CD4-positive, CD25-positive, alpha-beta regulatory T cell (primary cell): ENCODE measurements at regions not wholly inside any gene's neighbourhood (a gene's known extent, or its start where the extent isn't known, plus 50 kb on each side); places are given as distances from the start of the nearest gene placed in this dataset.

Source experiments
- ATAC-seq, 2 donors: fragments of 150-1000 bp; cut with Tn5 transposase; one replicate each; pipeline ENCODE4 v1.10.0; 2021; ENCODE audit warnings: low read depth in 2 of 2, moderate number of reproducible peaks in 2 of 2, moderate library complexity in 1 of 2
- DNase-seq, 3 donors: peaks; one replicate each; pipeline versions ENCODE4 v3.0.0 to v3.0.0-alpha.2; 2012 to 2022; ENCODE audit warnings: mixed read lengths in 1 of 3
- H3K27ac ChIP-seq: one replicate; pipeline ENCODE4 v1.7.0; 2013; ENCODE audit warnings: mild to moderate bottlenecking, low read length; ENCODE audit not compliant: insufficient read depth, poor library complexity, severe bottlenecking
- H3K27me3 ChIP-seq: one replicate; pipeline ENCODE4 v1.7.0; 2013; ENCODE audit warnings: low read length; ENCODE audit not compliant: control insufficient read depth, insufficient read depth
- H3K36me3 ChIP-seq: one replicate; pipeline ENCODE4 v1.7.0; 2013; ENCODE audit warnings: mild to moderate bottlenecking, low read length, moderate library complexity; ENCODE audit not compliant: control insufficient read depth, insufficient read depth
- H3K4me1 ChIP-seq: 2 replicates; pipeline ENCODE4 v1.7.0; 2013; ENCODE audit warnings: mild to moderate bottlenecking, low read length; ENCODE audit not compliant: insufficient read depth, control insufficient read depth, poor library complexity, severe bottlenecking
- H3K4me3 ChIP-seq: one replicate; pipeline ENCODE4 v1.7.0; 2013; ENCODE audit warnings: low read depth, mild to moderate bottlenecking, low read length, moderate library complexity
- H3K9me3 ChIP-seq, 2 experiments: 1 replicate in 1 of 2; 2 replicates in 1 of 2; pipeline ENCODE4 v1.7.0; 2013; ENCODE audit warnings: low read length in 2 of 2, mild to moderate bottlenecking in 1 of 2, moderate library complexity in 1 of 2; ENCODE audit not compliant: control insufficient read depth in 2 of 2
- H3K27ac Mint-ChIP-seq, 3 donors: one replicate each; pipeline ENCODE4 v1.8.0; 2020 to 2022; ENCODE audit warnings: mild to moderate bottlenecking in 3 of 3, mixed read lengths in 3 of 3, moderate library complexity in 2 of 3
- H3K27me3 Mint-ChIP-seq: one replicate; pipeline ENCODE4 v1.8.0; 2022; ENCODE audit warnings: mild to moderate bottlenecking, mixed read lengths
- H3K36me3 Mint-ChIP-seq: one replicate; pipeline ENCODE4 v1.8.0; 2020; ENCODE audit warnings: mixed read lengths
- H3K4me1 Mint-ChIP-seq, 4 donors: one replicate each; pipeline ENCODE4 v1.8.0; 2020 to 2022; ENCODE audit warnings: mixed read lengths in 4 of 4, mild to moderate bottlenecking in 1 of 4
- H3K4me3 Mint-ChIP-seq, 4 donors: one replicate each; pipeline ENCODE4 v1.8.0; 2020 to 2022; ENCODE audit warnings: mild to moderate bottlenecking in 4 of 4, mixed read lengths in 4 of 4, moderate library complexity in 3 of 4
- H3K9me3 Mint-ChIP-seq, 7 donors: one replicate each; pipeline ENCODE4 v1.8.0; 2020 to 2022; ENCODE audit warnings: mixed read lengths in 7 of 7, mild to moderate bottlenecking in 3 of 7, moderate library complexity in 2 of 7

DNA sequence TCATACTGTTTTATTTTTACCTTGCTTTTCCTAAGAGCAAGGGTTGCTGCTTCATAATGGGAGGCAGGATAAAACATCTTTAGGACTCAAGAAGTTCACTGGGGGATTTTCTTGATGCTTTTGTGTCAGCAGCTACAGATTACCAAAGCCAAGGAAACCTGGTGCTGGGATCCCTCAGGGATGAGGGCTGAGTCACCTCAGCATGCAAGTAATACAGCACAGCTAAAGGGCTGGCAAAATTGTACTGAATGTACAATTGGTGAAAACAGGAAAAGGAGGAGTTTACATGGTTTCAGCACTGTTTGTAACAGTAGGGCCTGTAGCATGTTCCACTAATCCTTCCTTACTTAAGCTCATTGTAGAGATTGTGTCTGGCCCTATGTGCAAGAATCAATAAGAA is 1056.8 kb downstream of the SORCS1 start:
- Mint-ChIP-seq H3K4me3 (no peak overlapping the region), H3K27ac (no peak overlapping the region), H3K9me3 (peaks cover 0 to 11% (median 4%) of the 10 kb centered on the region in 7 donors), H3K4me1 (no peaks in the 10 kb centered on the region), H3K36me3 (no peaks in the 10 kb centered on the region), H3K27me3 (no peaks in the 10 kb centered on the region)
- Histone ChIP-seq H3K9me3 (no peaks in the 10 kb centered on the region), H3K4me3 (no peak overlapping the region), H3K27me3 (no peaks in the 10 kb centered on the region), H3K36me3 (no peaks in the 10 kb centered on the region), H3K4me1 (no peaks in the 10 kb centered on the region), H3K27ac (no peak overlapping the region)
- ATAC-seq, result no peak
- DNase-seq, result no peak

- peaks cover under 1 to 11% (median 3%) of the 10 kb centered on the region in 7 donors for H3K9me3 Mint-ChIP-seq
- no peak overlapping the region for H3K27ac Mint-ChIP-seq
- H3K4me3 Mint-ChIP-seq, result no peak overlapping the region
- H3K4me1 ChIP-seq, result no peaks in the 10 kb centered on the region
- no peaks in the 10 kb centered on the region for H3K9me3 ChIP-seq
- no peaks in the 10 kb centered on the region for H3K27me3 ChIP-seq
- no peaks in the 10 kb centered on the region for H3K27me3 Mint-ChIP-seq
- no peaks in the 10 kb centered on the region for H3K36me3 Mint-ChIP-seq
- no peak for DNase-seq
- no peaks in the 10 kb centered on the region for H3K4me1 Mint-ChIP-seq
- no peak overlapping the region for H3K4me3 ChIP-seq
- ATAC-seq, result no peak
- H3K36me3 ChIP-seq, result no peaks in the 10 kb centered on the region
- no peak overlapping the region for H3K27ac ChIP-seq
Observed at GRCh38 chr10:106106114-106106513, 1058.4 kb downstream of the SORCS1 start.

- no peaks in the 10 kb centered on the region for H3K27me3 ChIP-seq
- no peaks in the 10 kb centered on the region for H3K36me3 Mint-ChIP-seq
Observed at GRCh38 chr10:106089855-106090254, 1074.7 kb downstream of the SORCS1 start.

DNA sequence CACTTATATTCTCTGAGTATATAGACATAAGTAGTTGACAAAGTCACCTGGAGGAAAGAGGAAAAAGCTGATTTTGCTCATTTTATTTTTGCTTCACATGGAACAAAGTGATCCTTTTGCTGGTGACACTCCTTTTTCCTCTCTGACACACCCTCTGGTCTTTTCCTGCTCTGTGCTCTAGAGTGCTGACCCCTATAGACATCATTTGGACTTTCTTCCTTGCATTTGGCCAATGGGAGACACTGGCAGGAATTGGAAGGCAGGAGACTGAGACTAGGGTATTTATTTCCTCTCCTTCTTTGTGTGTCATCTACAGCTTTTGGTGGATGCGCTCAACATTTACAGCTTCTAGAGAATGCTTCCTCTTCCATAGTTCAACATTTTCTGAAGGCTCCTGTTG is 1078.1 kb downstream of the SORCS1 start:
- no peak for DNase-seq
- Mint-ChIP-seq H3K4me3 (no peak overlapping the region), H3K9me3 (peaks cover 0 to 8% (median 2%) of the 10 kb centered on the region in 7 donors), H3K4me1 (no peaks in the 10 kb centered on the region), H3K27me3 (no peaks in the 10 kb centered on the region), H3K27ac (no peak overlapping the region), H3K36me3 (no peaks in the 10 kb centered on the region)
- Histone ChIP-seq H3K36me3 (no peaks in the 10 kb centered on the region), H3K4me1 (no peaks in the 10 kb centered on the region), H3K27ac (no peak overlapping the region), H3K27me3 (no peaks in the 10 kb centered on the region), H3K4me3 (no peak overlapping the region), H3K9me3 (no peaks in the 10 kb centered on the region)
- no peak for ATAC-seq

More at GRCh38 chr10:106089855-106090254, 1074.7 kb downstream of the SORCS1 start:
- no peaks in the 10 kb centered on the region for H3K36me3 ChIP-seq
- DNase-seq, result no peak
- H3K4me3 Mint-ChIP-seq, result no peak overlapping the region
- H3K4me1 Mint-ChIP-seq, result no peaks in the 10 kb centered on the region
- no peaks in the 10 kb centered on the region for H3K27me3 Mint-ChIP-seq
- H3K27ac ChIP-seq, result no peak overlapping the region
- no peak for ATAC-seq
- H3K9me3 ChIP-seq, result no peaks in the 10 kb centered on the region
- no peak overlapping the region for H3K4me3 ChIP-seq
- H3K27ac Mint-ChIP-seq, result no peak overlapping the region
- H3K9me3 Mint-ChIP-seq, result peaks cover 0 to 5% (median 3%) of the 10 kb centered on the region in 7 donors
- no peaks in the 10 kb centered on the region for H3K4me1 ChIP-seq

- H3K36me3 Mint-ChIP-seq, result no peaks in the 10 kb centered on the region
- H3K27me3 ChIP-seq, result no peaks in the 10 kb centered on the region
- H3K27ac Mint-ChIP-seq, result no peak overlapping the region
- no peaks in the 10 kb centered on the region for H3K36me3 ChIP-seq
- H3K4me1 ChIP-seq, result no peaks in the 10 kb centered on the region
- no peak overlapping the region for H3K4me3 ChIP-seq
- H3K27me3 Mint-ChIP-seq, result no peaks in the 10 kb centered on the region
- DNase-seq (no peak), ATAC-seq (no peak)
- H3K9me3 ChIP-seq, result no peaks in the 10 kb centered on the region
- H3K4me1 Mint-ChIP-seq, result no peaks in the 10 kb centered on the region
- H3K9me3 Mint-ChIP-seq, result peaks cover 0 to 8% (median under 1%) of the 10 kb centered on the region in 7 donors
- H3K4me3 Mint-ChIP-seq, result no peak overlapping the region
- no peak overlapping the region for H3K27ac ChIP-seq
Observed at GRCh38 chr10:106083572-106083971, 1080.9 kb downstream of the SORCS1 start.

GRCh38 chr10:106082865-106083264 is 1081.6 kb downstream of the SORCS1 start:
- Mint-ChIP-seq H3K36me3 (no peaks in the 10 kb centered on the region), H3K27me3 (no peaks in the 10 kb centered on the region), H3K9me3 (peaks cover 0 to 9% (median 4%) of the 10 kb centered on the region in 7 donors), H3K4me1 (no peaks in the 10 kb centered on the region), H3K4me3 (no peak overlapping the region), H3K27ac (no peak overlapping the region)
- H3K27me3 ChIP-seq, result no peaks in the 10 kb centered on the region
- DNase-seq (no peak), ATAC-seq (no peak)
- H3K36me3 ChIP-seq, result no peaks in the 10 kb centered on the region
- no peaks in the 10 kb centered on the region for H3K4me1 ChIP-seq
- H3K4me3 ChIP-seq, result no peak overlapping the region
- no peaks in the 10 kb centered on the region for H3K9me3 ChIP-seq
- H3K27ac ChIP-seq, result no peak overlapping the region

DNA sequence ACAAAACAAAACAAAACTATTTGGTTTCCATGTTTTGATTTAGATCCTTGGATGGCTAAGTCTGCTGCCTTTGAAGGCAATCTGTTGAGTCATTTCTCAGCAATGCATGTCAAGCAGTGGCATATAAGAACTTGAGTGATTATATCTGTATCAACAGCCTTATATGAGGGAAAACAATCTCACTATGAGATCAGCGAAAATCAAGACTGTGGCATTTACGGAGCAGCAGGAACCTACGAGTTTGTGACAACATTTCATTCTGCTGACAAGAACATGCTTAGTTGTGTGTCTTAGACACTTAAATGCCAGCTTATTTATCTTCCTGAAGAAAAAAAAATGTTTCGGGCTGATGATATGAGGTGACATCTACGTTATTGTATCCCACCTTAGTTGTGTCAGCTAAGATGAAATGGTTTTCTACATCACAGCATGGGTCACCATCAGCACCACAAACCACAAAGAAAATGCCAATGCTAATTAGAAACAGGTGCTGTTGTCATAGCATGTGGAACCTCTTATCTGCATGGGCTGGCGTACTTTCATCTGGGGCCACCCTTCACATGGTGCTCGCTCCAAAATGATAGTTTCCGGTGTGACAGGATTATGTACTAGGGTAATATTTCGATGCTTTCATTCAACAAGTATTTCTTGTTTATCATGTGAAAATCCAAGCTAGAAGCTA is 1085.5 kb downstream of the SORCS1 start:
- H3K9me3 Mint-ChIP-seq, result peaks cover 0 to 6% (median 4%) of the 10 kb centered on the region in 7 donors
- Histone ChIP-seq H3K27ac (no peak overlapping the region), H3K4me3 (no peak overlapping the region), H3K27me3 (no peaks in the 10 kb centered on the region), H3K9me3 (no peaks in the 10 kb centered on the region), H3K36me3 (no peaks in the 10 kb centered on the region), H3K4me1 (no peaks in the 10 kb centered on the region)
- no peaks in the 10 kb centered on the region for H3K36me3 Mint-ChIP-seq
- no peak for DNase-seq
- ATAC-seq, result no peak
- H3K4me3 Mint-ChIP-seq, result no peak overlapping the region
- H3K4me1 Mint-ChIP-seq, result no peaks in the 10 kb centered on the region
- H3K27ac Mint-ChIP-seq, result no peak overlapping the region
- H3K27me3 Mint-ChIP-seq, result no peaks in the 10 kb centered on the region

- H3K9me3 ChIP-seq, result no peaks in the 10 kb centered on the region
- no peaks in the 10 kb centered on the region for H3K4me1 Mint-ChIP-seq
- H3K9me3 Mint-ChIP-seq, result peaks cover 0 to 10% (median 2%) of the 10 kb centered on the region in 7 donors
- DNase-seq (no peak), ATAC-seq (no peak)
- no peak overlapping the region for H3K27ac ChIP-seq
- no peaks in the 10 kb centered on the region for H3K36me3 ChIP-seq
- no peaks in the 10 kb centered on the region for H3K27me3 Mint-ChIP-seq
- H3K27me3 ChIP-seq, result no peaks in the 10 kb centered on the region
- no peaks in the 10 kb centered on the region for H3K4me1 ChIP-seq
- no peak overlapping the region for H3K4me3 Mint-ChIP-seq
- no peaks in the 10 kb centered on the region for H3K36me3 Mint-ChIP-seq
- H3K27ac Mint-ChIP-seq, result no peak overlapping the region
- no peak overlapping the region for H3K4me3 ChIP-seq
Observed at GRCh38 chr10:106076496-106076895, 1088.0 kb downstream of the SORCS1 start.
